HEK293T (cell line): ENCODE measurements at regions not wholly inside any gene's neighbourhood (a gene's known extent, or its start where the extent isn't known, plus 50 kb on each side); places are given as distances from the start of the nearest gene placed in this dataset.

ENCODE experiments used
- ARNT ChIP-seq: fragments of 450-650 bp; IDR thresholded peaks from 2 replicates; pipeline ENCODE4 v1.6.1; 2017; ENCODE audit warnings: mild to moderate bottlenecking
- BHLHE40 ChIP-seq: fragments of 450-650 bp; IDR thresholded peaks from 2 replicates; pipeline ENCODE4 v1.6.1; 2016; ENCODE audit warnings: mild to moderate bottlenecking, moderate library complexity, borderline replicate concordance
- ELF4 ChIP-seq: fragments of 450-650 bp; IDR thresholded peaks from 2 replicates; pipeline ENCODE4 v1.6.1; 2017; ENCODE audit warnings: antibody characterized with exemption
- FOXK2 ChIP-seq: fragments of 450-650 bp; IDR thresholded peaks from 2 replicates; pipeline ENCODE4 v1.6.1; 2016; ENCODE audit warnings: mild to moderate bottlenecking
- FOXM1 ChIP-seq: fragments of 450-650 bp; IDR thresholded peaks from 2 replicates; pipeline ENCODE4 v1.6.1; 2017; ENCODE audit warnings: mild to moderate bottlenecking, borderline replicate concordance
- HDGF ChIP-seq: fragments of 450-650 bp; IDR thresholded peaks from 2 replicates; pipeline ENCODE4 v1.6.1; 2017; ENCODE audit warnings: antibody characterized with exemption, borderline replicate concordance
- NFRKB ChIP-seq: fragments of 450-650 bp; IDR thresholded peaks from 2 replicates; pipeline ENCODE4 v1.6.1; 2016; ENCODE audit warnings: mild to moderate bottlenecking, moderate library complexity
- PKNOX1 ChIP-seq: fragments of 450-650 bp; IDR thresholded peaks from 2 replicates; pipeline ENCODE4 v1.6.1; 2016
- SP1 ChIP-seq: fragments of 450-650 bp; IDR thresholded peaks from 2 replicates; pipeline ENCODE4 v1.6.1; 2017
- SUZ12 ChIP-seq: fragments of 450-650 bp; IDR thresholded peaks from 2 replicates; pipeline ENCODE4 v1.6.1; 2016; ENCODE audit warnings: mild to moderate bottlenecking
- TARDBP ChIP-seq: fragments of 450-650 bp; IDR thresholded peaks from 2 replicates; pipeline ENCODE4 v1.6.1; 2016
- ZNF384 ChIP-seq: fragments of 450-650 bp; IDR thresholded peaks from 2 replicates; pipeline ENCODE4 v1.6.1; 2016

- no peak for TF ChIP-seq FOXM1
- TF ChIP-seq PKNOX1 = no peak
- TF ChIP-seq HDGF = no peak
- no peak for TF ChIP-seq BHLHE40
- TF ChIP-seq ZNF384 = no peak
- TF ChIP-seq SP1 = no peak
- no peak for TF ChIP-seq TARDBP
- no peak for TF ChIP-seq ARNT
- no peak for TF ChIP-seq FOXK2
- no peak for TF ChIP-seq ELF4
- no peak for TF ChIP-seq SUZ12
- TF ChIP-seq NFRKB = no peak
Observed at GRCh38 chr6:105459864-105460263, 57.0 kb upstream of the PREP start.
